Bronchial epithelial cell (primary cell): ENCODE measurements at regions not wholly inside any gene's neighbourhood (a gene's known extent, or its start where the extent isn't known, plus 50 kb on each side); places are given as distances from the start of the nearest gene placed in this dataset.
"Not testable (repeated sequence)": the region's sequence is repeated elsewhere in the genome, so short reads cannot be mapped to it uniquely, and the experiment has no call there.

Experiments
- DNase-seq: peaks from one replicate; pipeline ENCODE4 v3.0.0-alpha.2; 2010; ENCODE audit warnings: low read depth
- FAIRE-seq: peaks from 2 replicates; lab custom pipeline; 2011; peaks lifted over from hg19 to GRCh38; lab: Jason Lieb, UNC
- H3K27me3 ChIP-seq: 2 replicates; pipeline ENCODE4 v1.5.1; 2011; ENCODE audit warnings: low read length; ENCODE audit not compliant: control insufficient read depth, insufficient read depth
- H3K36me3 ChIP-seq: 2 replicates; pipeline ENCODE4 v1.5.1; 2011; ENCODE audit warnings: low read length; ENCODE audit not compliant: control insufficient read depth, insufficient read depth
- H3K4me3 ChIP-seq: 2 replicates; pipeline ENCODE4 v1.5.1; 2011; ENCODE audit warnings: mild to moderate bottlenecking, low read depth, low read length, control low read depth
- TF ChIP-seq, protein P1 (sequence below): IDR thresholded peaks from 2 replicates; pipeline ENCODE4 v1.5.1; 2011; ENCODE audit warnings: mild to moderate bottlenecking, moderate library complexity, low read length, control low read depth, inconsistent platforms; ENCODE audit not compliant: insufficient read depth, severe bottlenecking

DNA sequence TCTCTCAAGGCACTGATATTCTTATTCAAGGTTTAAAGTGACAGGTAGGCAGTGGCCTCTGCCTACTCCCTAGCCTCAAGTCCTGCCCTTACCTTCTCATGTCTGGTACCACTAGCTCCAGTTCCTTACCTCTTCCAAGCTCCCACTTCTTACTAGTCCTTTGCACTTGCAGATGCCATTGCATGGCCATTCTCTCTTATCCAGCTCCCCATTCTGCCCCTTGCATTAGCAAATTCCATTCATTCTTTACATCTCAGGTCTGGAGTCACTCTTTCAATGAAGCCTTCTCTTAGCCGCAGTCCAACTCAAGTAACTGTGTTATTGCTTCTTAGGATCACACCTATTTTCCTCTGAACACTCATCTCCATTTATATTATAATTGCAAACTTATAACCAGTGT is 807.1 kb downstream of the EDEM1 start:
- TF ChIP-seq, protein P1, sequence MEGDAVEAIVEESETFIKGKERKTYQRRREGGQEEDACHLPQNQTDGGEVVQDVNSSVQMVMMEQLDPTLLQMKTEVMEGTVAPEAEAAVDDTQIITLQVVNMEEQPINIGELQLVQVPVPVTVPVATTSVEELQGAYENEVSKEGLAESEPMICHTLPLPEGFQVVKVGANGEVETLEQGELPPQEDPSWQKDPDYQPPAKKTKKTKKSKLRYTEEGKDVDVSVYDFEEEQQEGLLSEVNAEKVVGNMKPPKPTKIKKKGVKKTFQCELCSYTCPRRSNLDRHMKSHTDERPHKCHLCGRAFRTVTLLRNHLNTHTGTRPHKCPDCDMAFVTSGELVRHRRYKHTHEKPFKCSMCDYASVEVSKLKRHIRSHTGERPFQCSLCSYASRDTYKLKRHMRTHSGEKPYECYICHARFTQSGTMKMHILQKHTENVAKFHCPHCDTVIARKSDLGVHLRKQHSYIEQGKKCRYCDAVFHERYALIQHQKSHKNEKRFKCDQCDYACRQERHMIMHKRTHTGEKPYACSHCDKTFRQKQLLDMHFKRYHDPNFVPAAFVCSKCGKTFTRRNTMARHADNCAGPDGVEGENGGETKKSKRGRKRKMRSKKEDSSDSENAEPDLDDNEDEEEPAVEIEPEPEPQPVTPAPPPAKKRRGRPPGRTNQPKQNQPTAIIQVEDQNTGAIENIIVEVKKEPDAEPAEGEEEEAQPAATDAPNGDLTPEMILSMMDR = no peak
- no peaks in the 10 kb centered on the region for H3K36me3 ChIP-seq
- H3K27me3 ChIP-seq = no peaks in the 10 kb centered on the region
- H3K4me3 ChIP-seq = no peak overlapping the region
- DNase-seq = no peak
- FAIRE-seq = no peak

DNA sequence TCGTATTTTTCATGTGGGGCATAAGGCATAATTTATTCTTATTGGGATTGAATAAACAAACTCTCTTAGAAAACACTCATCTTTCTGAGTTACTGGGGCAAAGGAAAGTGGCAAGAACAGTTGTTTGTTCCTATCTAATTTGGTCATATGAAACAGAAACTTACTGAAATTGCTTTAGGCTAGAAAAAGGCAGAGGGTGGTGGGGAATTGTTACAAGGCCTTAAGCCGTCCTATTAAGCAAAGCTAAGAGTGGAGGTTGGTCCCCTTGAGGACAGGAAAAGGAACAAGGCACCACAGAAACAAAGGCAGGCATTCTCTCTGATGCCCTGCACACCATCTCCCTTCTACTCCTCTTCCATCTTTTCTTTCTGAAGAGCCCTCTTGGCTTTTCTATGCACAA is 830.9 kb downstream of the EDEM1 start:
- FAIRE-seq = no peak
- TF ChIP-seq, protein P1 = no peak
- H3K27me3 ChIP-seq = no peaks in the 10 kb centered on the region
- no peak overlapping the region for H3K4me3 ChIP-seq
- no peak for DNase-seq
- H3K36me3 ChIP-seq = no peaks in the 10 kb centered on the region

DNA sequence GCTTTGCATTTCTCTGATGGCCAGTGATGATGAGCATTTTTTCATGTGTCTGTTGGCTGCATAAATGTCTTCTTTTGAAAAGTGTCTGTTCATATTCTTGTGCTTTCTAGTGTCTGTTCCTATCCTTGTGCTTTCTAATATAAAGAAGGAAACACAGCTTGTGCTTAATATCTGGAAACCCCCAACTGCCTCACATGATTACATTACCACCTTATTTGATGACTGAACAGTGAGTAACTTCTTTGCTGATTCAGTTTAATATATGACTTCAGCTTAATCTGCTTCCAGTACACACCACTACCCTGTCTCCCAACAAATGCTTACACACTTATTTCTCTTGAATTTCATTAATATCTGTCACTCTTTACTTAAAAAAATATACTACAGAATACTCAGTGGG is 835.1 kb downstream of the EDEM1 start:
- FAIRE-seq = no peak
- Histone ChIP-seq H3K36me3 (no peaks in the 10 kb centered on the region), H3K27me3 (no peaks in the 10 kb centered on the region), H3K4me3 (no peak overlapping the region)
- peak; percentile 0 for DNase-seq
- TF ChIP-seq, protein P1 = no peak

DNA sequence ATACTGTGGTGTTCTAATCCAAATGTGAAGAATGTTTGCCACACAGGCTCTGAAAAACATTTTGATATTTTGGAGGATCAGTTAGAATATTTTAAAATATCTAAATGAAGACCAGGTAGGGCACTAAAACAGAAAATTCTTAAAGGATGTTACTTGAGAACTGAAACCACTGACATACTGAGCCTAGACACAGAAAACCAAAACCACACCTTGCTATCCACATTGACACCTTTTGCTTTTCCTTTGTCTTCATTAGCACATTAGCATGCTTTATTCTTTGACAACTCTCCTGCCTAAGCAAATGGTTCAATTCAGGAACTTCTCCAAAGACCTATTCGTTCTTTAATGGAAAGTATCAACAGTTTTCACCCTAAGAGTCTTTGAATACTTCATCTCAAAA is 835.9 kb upstream of the GRM7 start:
- FAIRE-seq = no peak

DNA sequence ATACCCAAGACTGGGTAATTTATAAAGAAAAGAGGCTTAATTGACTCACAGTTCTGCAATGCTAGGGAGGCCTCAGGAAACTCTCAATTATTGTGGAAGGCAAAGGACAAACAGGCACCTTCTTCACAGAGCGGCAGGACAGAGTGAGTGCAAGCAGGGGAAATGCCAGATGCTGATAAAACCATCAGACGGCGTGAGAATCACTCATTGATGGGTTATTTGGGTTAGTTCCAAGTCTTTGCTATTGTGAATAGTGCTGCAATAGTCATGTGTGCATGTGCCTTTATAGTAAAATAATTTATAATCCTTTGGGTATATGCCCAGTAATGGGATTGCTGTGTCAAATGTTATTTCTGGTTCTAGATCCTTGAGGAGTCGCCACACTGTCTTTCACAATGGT is 830.3 kb upstream of the GRM7 start:
- H3K36me3 ChIP-seq, FAIRE-seq, DNase-seq, H3K27me3 ChIP-seq, H3K4me3 ChIP-seq: not testable (repeated sequence)

More for the DNA sequence above, 835.9 kb upstream of the GRM7 start:
- TF ChIP-seq, protein P1 = no peak
- Histone ChIP-seq H3K36me3 (no peaks in the 10 kb centered on the region), H3K27me3 (no peaks in the 10 kb centered on the region), H3K4me3 (no peak overlapping the region)
- no peak for DNase-seq

DNA sequence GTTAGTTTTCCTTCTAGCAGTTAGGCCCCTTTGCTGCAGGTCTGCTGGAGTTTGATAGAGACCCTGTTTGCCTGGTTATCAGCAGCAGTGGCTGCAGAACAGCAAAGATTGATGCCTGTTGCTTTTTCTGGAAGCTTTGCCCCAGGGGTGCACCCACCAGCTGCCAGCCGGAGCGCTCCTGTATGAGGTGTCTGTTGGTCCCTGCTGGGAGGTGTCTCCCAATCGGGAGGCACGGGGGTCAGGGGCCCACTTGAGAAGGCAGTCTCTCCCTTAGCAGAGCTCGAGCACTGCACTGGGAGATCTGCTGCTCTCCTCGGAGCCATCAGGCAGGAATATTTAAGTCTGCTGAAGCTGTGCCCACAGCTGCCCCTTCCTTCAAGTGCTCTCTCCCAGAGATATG is 825.3 kb upstream of the GRM7 start:
- Histone ChIP-seq H3K27me3 (no peaks in the 10 kb centered on the region), H3K4me3 (no peak overlapping the region), H3K36me3 (no peaks in the 10 kb centered on the region)
- DNase-seq (no peak), FAIRE-seq (no peak)
- TF ChIP-seq, protein P1 = no peak
